Caco-2 (cell line): ENCODE measurements at regions not wholly inside any gene's neighbourhood (a gene's known extent, or its start where the extent isn't known, plus 50 kb on each side); places are given as distances from the start of the nearest gene placed in this dataset.
"Not testable (repeated sequence)": the region's sequence is repeated elsewhere in the genome, so short reads cannot be mapped to it uniquely, and the experiment has no call there.

Experiments used
- BruUV-seq: library from RNA; stranded (reverse); fragments of 400-500 nt; replicated peaks from 2 replicates; lab custom pipeline; 2021; lab: Mats Ljungman, UMichigan
- CTCF ChIA-PET: fragments of 300-600 bp; sonication (Branson Sonifier 250); formaldehyde crosslinking; loops from one replicate; lab custom pipeline; 2022; ENCODE audit warnings: antibody characterized with exemption; lab: Charles Lee
- POLR2A ChIA-PET: fragments of 300-600 bp; sonication (Branson Sonifier 250); formaldehyde crosslinking; loops from one replicate; lab custom pipeline; 2022; ENCODE audit warnings: antibody characterized with exemption; lab: Charles Lee
- DNase-seq, 2 experiments: peaks; one replicate each; pipeline versions ENCODE4 v3.0.0 to v3.0.0-alpha.2; 2020 to 2022
- H3K27me3 ChIP-seq: replicated peaks from 2 replicates; pipeline ENCODE4 v1.6.0; 2011; ENCODE audit warnings: low read length; ENCODE audit not compliant: control insufficient read depth, insufficient read depth
- H3K36me3 ChIP-seq: 2 replicates; pipeline ENCODE4 v1.5.1; 2011; ENCODE audit warnings: low read length; ENCODE audit not compliant: control insufficient read depth, insufficient read depth
- H3K4me1 ChIP-seq: fragments of 250-450 bp; sonication (Bioruptor Pico); 2 replicates; pipeline ENCODE4 v1.5.1; 2020; ENCODE audit warnings: mild to moderate bottlenecking
- H3K4me3 ChIP-seq: 2 replicates; pipeline ENCODE4 v1.5.1; 2011; ENCODE audit warnings: low read depth, mild to moderate bottlenecking, control low read depth, low read length
- H3K9me3 ChIP-seq: fragments of 250-450 bp; sonication (Bioruptor Pico); 2 replicates; pipeline ENCODE4 v1.5.1; 2020; ENCODE audit warnings: mild to moderate bottlenecking, moderate library complexity
- H3K27ac Mint-ChIP-seq: one replicate; pipeline ENCODE4 v1.8.0; 2022; ENCODE audit warnings: mixed read lengths; ENCODE audit not compliant: unreplicated experiment
- H3K27me3 Mint-ChIP-seq: one replicate; pipeline ENCODE4 v1.8.0; 2022; ENCODE audit warnings: mixed read lengths; ENCODE audit not compliant: insufficient read depth, unreplicated experiment
- H3K36me3 Mint-ChIP-seq: one replicate; pipeline ENCODE4 v1.8.0; 2022; ENCODE audit warnings: mild to moderate bottlenecking, mixed read lengths; ENCODE audit not compliant: insufficient read depth, unreplicated experiment
- H3K4me1 Mint-ChIP-seq: one replicate; pipeline ENCODE4 v1.8.0; 2022; ENCODE audit warnings: low read depth, mixed read lengths; ENCODE audit not compliant: unreplicated experiment
- H3K4me3 Mint-ChIP-seq: one replicate; pipeline ENCODE4 v1.8.0; 2022; ENCODE audit warnings: mild to moderate bottlenecking, moderate library complexity, mixed read lengths; ENCODE audit not compliant: unreplicated experiment
- H3K9me3 Mint-ChIP-seq: one replicate; pipeline ENCODE4 v1.8.0; 2022; ENCODE audit warnings: mixed read lengths; ENCODE audit not compliant: unreplicated experiment
- CTCF ChIP-seq, 2 experiments: fragments of 200-600 bp in 1 of 2; IDR thresholded peaks; 1 replicate in 1 of 2; 2 replicates in 1 of 2; pipeline versions ENCODE4 v1.5.1 to v1.8.0; 2011 to 2022; ENCODE audit warnings: antibody characterized with exemption in 1 of 2, control low read depth in 1 of 2, inconsistent platforms in 1 of 2, low read depth in 1 of 2, low read length in 1 of 2, mild to moderate bottlenecking in 1 of 2, moderate library complexity in 1 of 2; ENCODE audit not compliant: insufficient read depth in 1 of 2, severe bottlenecking in 1 of 2, unreplicated experiment in 1 of 2
- intact Hi-C: fragments of 100-400 bp; cut with micrococcal nuclease; formaldehyde crosslinking; loops from one replicate; pipeline ENCODE4 v1.10.0; 2022; ENCODE audit not compliant: unreplicated experiment

DNA sequence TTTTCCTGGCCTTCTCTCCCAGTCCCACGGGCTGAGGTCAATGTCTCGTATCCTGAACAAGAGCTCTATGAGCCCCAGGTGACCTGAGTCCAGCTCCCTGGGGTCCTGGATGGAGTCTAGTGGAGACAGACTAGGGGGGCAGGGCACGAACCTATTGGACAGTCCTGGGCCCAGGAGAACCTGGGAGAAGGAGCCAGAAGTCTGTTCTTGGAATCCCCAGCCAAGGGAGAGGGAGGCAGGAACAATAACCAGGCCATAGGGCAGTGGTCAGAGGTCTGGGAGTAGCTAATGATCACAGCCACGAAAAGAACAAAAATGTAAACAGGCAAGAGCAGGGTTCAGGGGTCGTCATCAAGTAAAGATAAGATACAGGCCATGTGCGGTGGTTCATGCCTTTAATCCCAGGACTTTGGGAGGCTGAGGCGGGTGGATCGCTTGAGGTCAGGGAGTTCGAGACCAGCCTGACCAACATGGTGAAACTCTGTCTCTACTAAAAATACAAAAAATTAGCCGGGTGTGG is 60.8 kb downstream of the COPRS start:
- no peak for TF ChIP-seq CTCF (IDR thresholded peaks at IDR 0.05; ENCODE audit: insufficient read depth in 1 of 2, low read depth in 1 of 2, low read length in 1 of 2, severe bottlenecking in 1 of 2, unreplicated experiment in 1 of 2)
- H3K36me3 Mint-ChIP-seq = no peaks in the 10 kb centered on the region
- Histone ChIP-seq H3K9me3 (no peaks in the 10 kb centered on the region), H3K4me1 (peaks cover 23% of the 10 kb centered on the region), H3K4me3 (no peak overlapping the region), H3K27me3 (no peaks in the 10 kb centered on the region), H3K36me3 (no peaks in the 10 kb centered on the region)
- CTCF ChIA-PET = interaction anchor here (1.0 kb wide), 1 partner anchor 45 kb away, joined by 4 read pairs; no protein-coding TSS in a partner anchor
- H3K4me1 Mint-ChIP-seq = peaks cover 17% of the 10 kb centered on the region
- BruUV-seq = no TSS peak
- no peaks in the 10 kb centered on the region for H3K27me3 Mint-ChIP-seq
- intact Hi-C loops = no loop called here
- POLR2A ChIA-PET = no interaction called here
- no peaks in the 10 kb centered on the region for H3K9me3 Mint-ChIP-seq
- DNase-seq = peak; percentile 46 to 85
- H3K27ac Mint-ChIP-seq = peak overlapping the region; percentile 42
- H3K4me3 Mint-ChIP-seq = no peak overlapping the region

GRCh38 chr17:31795941-31796340 is 63.1 kb downstream of the COPRS start:
- CTCF ChIA-PET, intact Hi-C loops, POLR2A ChIA-PET, DNase-seq, H3K4me3 Mint-ChIP-seq, H3K36me3 Mint-ChIP-seq, H3K27me3 Mint-ChIP-seq, H3K9me3 Mint-ChIP-seq, H3K27ac Mint-ChIP-seq, H3K27me3 ChIP-seq, H3K9me3 ChIP-seq, BruUV-seq, H3K36me3 ChIP-seq, H3K4me3 ChIP-seq: not testable (repeated sequence)
- peaks cover 13% of the 10 kb centered on the region for H3K4me1 ChIP-seq
- H3K4me1 Mint-ChIP-seq = peaks cover 17% of the 10 kb centered on the region

DNA sequence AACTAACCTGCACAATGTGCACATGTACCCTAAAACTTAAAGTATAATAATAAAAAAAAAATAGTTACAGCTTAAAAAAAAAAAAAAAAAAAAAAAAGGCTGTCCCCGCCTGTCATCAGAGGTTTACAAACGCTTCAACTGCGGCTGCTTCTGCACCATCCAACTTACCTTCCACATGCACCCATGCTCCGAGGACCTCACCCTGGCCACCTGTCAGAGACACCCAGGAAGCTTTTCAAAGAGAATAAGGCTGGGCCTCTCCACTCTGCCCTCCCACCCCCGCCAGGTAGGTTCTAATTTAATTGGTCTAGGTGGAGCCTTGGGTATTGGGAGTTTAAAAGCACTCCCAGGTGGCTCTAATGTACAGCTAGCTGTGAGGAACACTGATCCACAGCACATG is 64.9 kb downstream of the COPRS start:
- no peak for TF ChIP-seq CTCF (IDR thresholded peaks at IDR 0.05; ENCODE audit: insufficient read depth in 1 of 2, low read depth in 1 of 2, low read length in 1 of 2, severe bottlenecking in 1 of 2, unreplicated experiment in 1 of 2)
- no peaks in the 10 kb centered on the region for H3K36me3 ChIP-seq
- Mint-ChIP-seq H3K36me3 (no peaks in the 10 kb centered on the region), H3K4me1 (peaks cover 17% of the 10 kb centered on the region), H3K4me3 (no peak overlapping the region), H3K27ac (no peak overlapping the region), H3K27me3 (no peaks in the 10 kb centered on the region), H3K9me3 (no peaks in the 10 kb centered on the region)
- H3K9me3 ChIP-seq = no peaks in the 10 kb centered on the region
- intact Hi-C loops = no loop called here
- CTCF ChIA-PET = no interaction called here
- DNase-seq = no peak
- BruUV-seq = no TSS peak
- POLR2A ChIA-PET = no interaction called here
- no peaks in the 10 kb centered on the region for H3K27me3 ChIP-seq
- peaks cover 13% of the 10 kb centered on the region for H3K4me1 ChIP-seq
- no peak overlapping the region for H3K4me3 ChIP-seq

GRCh38 chr17:31793634-31794033 is 65.4 kb downstream of the COPRS start:
- BruUV-seq, POLR2A ChIA-PET, H3K36me3 Mint-ChIP-seq, H3K9me3 Mint-ChIP-seq, H3K27me3 ChIP-seq, DNase-seq, intact Hi-C loops, H3K4me3 ChIP-seq, H3K27me3 Mint-ChIP-seq, CTCF ChIA-PET, H3K27ac Mint-ChIP-seq, H3K36me3 ChIP-seq, H3K9me3 ChIP-seq, H3K4me3 Mint-ChIP-seq: not testable (repeated sequence)
- H3K4me1 Mint-ChIP-seq = peaks cover 17% of the 10 kb centered on the region
- peaks cover 13% of the 10 kb centered on the region for H3K4me1 ChIP-seq
